HG03103 (cell line): ENCODE measurements at regions not wholly inside any gene's neighbourhood (a gene's known extent, or its start where the extent isn't known, plus 50 kb on each side); places are given as distances from the start of the nearest gene placed in this dataset.

Experiments used
- ATAC-seq: cut with Tn5 transposase; IDR thresholded peaks from one replicate; pipeline ENCODE4 v1.9.1; 2021; ENCODE audit warnings: low read depth; ENCODE audit not compliant: unreplicated experiment

GRCh38 chr21:41633627-41634026, 125.7 kb upstream of the TMPRSS2 start:
- no peak for ATAC-seq

GRCh38 chr21:41632748-41633475, 125.0 kb upstream of the TMPRSS2 start:
- no peak for ATAC-seq

- ATAC-seq: no peak
Observed at GRCh38 chr21:41631564-41632461, 123.9 kb upstream of the TMPRSS2 start.

GRCh38 chr21:41630917-41631316, 123.0 kb upstream of the TMPRSS2 start:
- ATAC-seq: no peak

GRCh38 chr21:41630249-41630648, 122.3 kb upstream of the TMPRSS2 start:
- ATAC-seq: no peak

GRCh38 chr21:41628256-41628655, 120.3 kb upstream of the TMPRSS2 start:
- no peak for ATAC-seq

- no peak for ATAC-seq
Observed at GRCh38 chr21:41627428-41627827, 119.5 kb upstream of the TMPRSS2 start.

GRCh38 chr21:41626021-41626420, 118.1 kb upstream of the TMPRSS2 start:
- ATAC-seq: no peak

- ATAC-seq: no peak
Observed at GRCh38 chr21:41625428-41625827, 117.5 kb upstream of the TMPRSS2 start.

GRCh38 chr21:41624674-41625310, 116.8 kb upstream of the TMPRSS2 start:
- no peak for ATAC-seq

GRCh38 chr21:41623945-41624344, 116.0 kb upstream of the TMPRSS2 start:
- no peak for ATAC-seq

GRCh38 chr21:41622831-41623548, 115.0 kb upstream of the TMPRSS2 start:
- no peak for ATAC-seq

GRCh38 chr21:41622201-41622600, 114.2 kb upstream of the TMPRSS2 start:
- ATAC-seq: no peak

- no peak for ATAC-seq
Observed at GRCh38 chr21:41621513-41621912, 113.6 kb upstream of the TMPRSS2 start.

- no peak for ATAC-seq
Observed at GRCh38 chr21:41620982-41621381, 113.0 kb upstream of the TMPRSS2 start.

GRCh38 chr21:41620541-41620940, 112.6 kb upstream of the TMPRSS2 start:
- ATAC-seq: no peak

- no peak for ATAC-seq
Observed at GRCh38 chr21:41616031-41616591, 108.2 kb upstream of the TMPRSS2 start.

GRCh38 chr21:41615613-41616012, 107.7 kb upstream of the TMPRSS2 start:
- ATAC-seq: no peak

- ATAC-seq: no peak
Observed at GRCh38 chr21:41614511-41614910, 106.6 kb upstream of the TMPRSS2 start.

GRCh38 chr21:41613533-41613909, 105.6 kb upstream of the TMPRSS2 start:
- ATAC-seq: no peak
